Superior temporal gyrus (tissue), 1 donor: ENCODE measurements at regions not wholly inside any gene's neighbourhood (a gene's known extent, or its start where the extent isn't known, plus 50 kb on each side); places are given as distances from the start of the nearest gene placed in this dataset.
A peak's percentile ranks its signal among the peaks of the same experiment; 100 is the strongest.
"Not testable (repeated sequence)": the region's sequence is repeated elsewhere in the genome, so short reads cannot be mapped to it uniquely, and the experiment has no call there.

ENCODE experiments used
- DNase-seq: peaks from one replicate; pipeline ENCODE4 v3.0.0-alpha.2; 2016; ENCODE audit errors: extremely low spot score

GRCh38 chr6:88499845-88500699 is 333.9 kb upstream of the CNR1 start:
- DNase-seq = no peak

- DNase-seq = no peak
These were observed 333.3 kb upstream of the CNR1 start for GRCh38 chr6:88499436-88499835.

- not testable (repeated sequence) for DNase-seq
These were observed 331.3 kb upstream of the CNR1 start for GRCh38 chr6:88497403-88497802.

- no peak for DNase-seq
These were observed 328.4 kb upstream of the CNR1 start for GRCh38 chr6:88494401-88495140.

GRCh38 chr6:88493717-88494116 is 327.6 kb upstream of the CNR1 start:
- DNase-seq = no peak

GRCh38 chr6:88492824-88493223 is 326.7 kb upstream of the CNR1 start:
- peak; percentile 25 for DNase-seq

- no peak for DNase-seq
These were observed 326.1 kb upstream of the CNR1 start for GRCh38 chr6:88492241-88492640.

GRCh38 chr6:88491266-88491880 is 325.2 kb upstream of the CNR1 start:
- DNase-seq = no peak

- DNase-seq = no peak
These were observed 324.7 kb upstream of the CNR1 start for GRCh38 chr6:88490908-88491264.

GRCh38 chr6:88490195-88490907 is 324.2 kb upstream of the CNR1 start:
- DNase-seq = no peak

GRCh38 chr6:88483424-88483823 is 317.3 kb upstream of the CNR1 start:
- no peak for DNase-seq

GRCh38 chr6:88482465-88482864 is 316.3 kb upstream of the CNR1 start:
- no peak for DNase-seq

GRCh38 chr6:88481519-88481918 is 315.4 kb upstream of the CNR1 start:
- DNase-seq = no peak

- DNase-seq = no peak
These were observed 314.7 kb upstream of the CNR1 start for GRCh38 chr6:88480816-88481215.

GRCh38 chr6:88477413-88477812 is 311.3 kb upstream of the CNR1 start:
- no peak for DNase-seq

- no peak for DNase-seq
These were observed 310.2 kb upstream of the CNR1 start for GRCh38 chr6:88476388-88476787.

- DNase-seq = no peak
These were observed 308.6 kb upstream of the CNR1 start for GRCh38 chr6:88474720-88475119.

- no peak for DNase-seq
These were observed 307.4 kb upstream of the CNR1 start for GRCh38 chr6:88473589-88473988.

- no peak for DNase-seq
These were observed 306.8 kb upstream of the CNR1 start for GRCh38 chr6:88472851-88473525.

GRCh38 chr6:88459643-88460042 is 293.5 kb upstream of the CNR1 start:
- no peak for DNase-seq

- no peak for DNase-seq
These were observed 293.0 kb upstream of the CNR1 start for GRCh38 chr6:88459189-88459588.

- DNase-seq = no peak
These were observed 292.5 kb upstream of the CNR1 start for GRCh38 chr6:88458662-88459061.
